ENCODE measurements at regions not wholly inside any gene's neighbourhood (a gene's known extent, or its start where the extent isn't known, plus 50 kb on each side); places are given as distances from the start of the nearest gene placed in this dataset.

DNA sequence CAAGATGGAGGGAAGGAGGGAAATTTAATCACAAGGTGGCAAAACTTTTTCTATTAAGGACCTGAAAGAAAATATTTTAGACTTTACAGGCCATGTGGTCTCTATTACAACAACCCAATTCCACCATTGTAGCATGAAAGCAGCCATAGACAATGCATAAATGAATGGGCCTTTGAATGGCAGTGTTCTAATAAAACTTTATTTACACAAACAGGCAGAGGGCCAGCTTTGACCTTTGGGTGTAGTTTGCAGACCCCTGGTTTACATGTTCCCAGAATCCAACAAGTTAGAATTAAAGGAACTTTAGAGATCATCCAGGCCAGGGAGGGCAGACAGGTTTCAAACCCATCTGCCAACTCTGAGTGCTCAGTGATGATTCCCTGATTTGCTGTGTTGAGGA lies 95.2 kb downstream of the BANF2 start:
- TF ChIP-seq, protein P1, sequence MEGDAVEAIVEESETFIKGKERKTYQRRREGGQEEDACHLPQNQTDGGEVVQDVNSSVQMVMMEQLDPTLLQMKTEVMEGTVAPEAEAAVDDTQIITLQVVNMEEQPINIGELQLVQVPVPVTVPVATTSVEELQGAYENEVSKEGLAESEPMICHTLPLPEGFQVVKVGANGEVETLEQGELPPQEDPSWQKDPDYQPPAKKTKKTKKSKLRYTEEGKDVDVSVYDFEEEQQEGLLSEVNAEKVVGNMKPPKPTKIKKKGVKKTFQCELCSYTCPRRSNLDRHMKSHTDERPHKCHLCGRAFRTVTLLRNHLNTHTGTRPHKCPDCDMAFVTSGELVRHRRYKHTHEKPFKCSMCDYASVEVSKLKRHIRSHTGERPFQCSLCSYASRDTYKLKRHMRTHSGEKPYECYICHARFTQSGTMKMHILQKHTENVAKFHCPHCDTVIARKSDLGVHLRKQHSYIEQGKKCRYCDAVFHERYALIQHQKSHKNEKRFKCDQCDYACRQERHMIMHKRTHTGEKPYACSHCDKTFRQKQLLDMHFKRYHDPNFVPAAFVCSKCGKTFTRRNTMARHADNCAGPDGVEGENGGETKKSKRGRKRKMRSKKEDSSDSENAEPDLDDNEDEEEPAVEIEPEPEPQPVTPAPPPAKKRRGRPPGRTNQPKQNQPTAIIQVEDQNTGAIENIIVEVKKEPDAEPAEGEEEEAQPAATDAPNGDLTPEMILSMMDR (conservative IDR thresholded peaks at IDR 0.05 in 1 of 2, IDR thresholded peaks at IDR 0.05 in 1 of 2; ENCODE audit: extremely low read depth in 1 of 2, insufficient read depth in 1 of 2, low read depth in 1 of 2, low read length in 2 of 2), result no peak
- no peak for TF ChIP-seq EZH2 (IDR thresholded peaks at IDR 0.05; ENCODE audit: borderline replicate concordance, low read length)

Data from mammary epithelial cell (primary cell).